ENCODE measurements at regions not wholly inside any gene's neighbourhood (a gene's known extent, or its start where the extent isn't known, plus 50 kb on each side); places are given as distances from the start of the nearest gene placed in this dataset.

DNA sequence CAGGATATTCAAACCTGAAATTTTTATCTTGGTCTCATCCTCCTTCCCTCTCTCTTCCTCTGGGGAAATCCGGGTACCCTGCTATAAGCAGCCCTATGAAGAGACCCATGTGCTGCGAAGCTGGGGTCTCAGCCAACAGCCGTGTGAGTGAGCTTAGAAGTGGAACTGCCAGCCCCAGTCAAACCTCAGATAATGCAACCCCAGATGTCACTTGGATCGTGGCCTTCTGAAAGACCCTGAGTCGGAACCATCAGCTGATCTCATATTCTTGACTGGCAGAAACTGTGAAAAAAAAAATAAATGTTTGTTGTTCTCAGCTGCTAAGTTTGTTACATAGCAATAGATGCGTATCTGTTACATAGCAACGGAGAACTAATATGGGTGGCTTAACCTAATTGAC is 198.1 kb upstream of the NPY2R start:
- no peak for ATAC-seq
- H4K20me1 ChIP-seq (replicated peaks; ENCODE audit: control insufficient read depth, insufficient read depth, low read length) = no peaks in the 10 kb centered on the region
- BruUV-seq (replicated peaks) = no TSS peak
- H3K9me3 ChIP-seq (replicated peaks; ENCODE audit: control insufficient read depth, insufficient read depth, low read depth, low read length) = no peaks in the 10 kb centered on the region; the same call in 1 of the 2 replicates
- intact Hi-C loops (cut with micrococcal nuclease) = no loop called here
- H3K4me2 ChIP-seq (ENCODE audit: insufficient read depth, low read length) = no peak overlapping the region
- H3K9me1 ChIP-seq (ENCODE audit: control insufficient read depth, insufficient read depth, low read length) = no peaks in the 10 kb centered on the region
- H3K4me3 ChIP-seq = no peak overlapping the region
- H3K27ac ChIP-seq (ENCODE audit: extremely low read depth, low read depth, low read length) = no peak overlapping the region
- no peak overlapping the region for H3K9ac ChIP-seq (ENCODE audit: insufficient read depth in 1 of 2, low read depth in 2 of 2, low read length in 2 of 2)
- ChIA-PET POLR2A (no interaction called here), CTCF (ENCODE audit: low intra/inter-chr PET ratio) (no interaction called here)
- H3K79me2 ChIP-seq (ENCODE audit: control insufficient read depth, insufficient read depth, low read length) = no peaks in the 10 kb centered on the region
- WGBS (ENCODE audit: insufficient coverage, low coverage, missing lambda C conversion rate) = 9% methylated on average over 7 of the region's 7 CpGs
- H2AFZ ChIP-seq (ENCODE audit: low read depth, low read length) = no peak overlapping the region
- in situ Hi-C loops (cut with MboI) = no loop called here
- no peaks in the 10 kb centered on the region; a peak in 1 of 5 replicates for H3K4me1 ChIP-seq (replicated peaks in 1 of 2; ENCODE audit: control insufficient read depth in 2 of 2, insufficient read depth in 2 of 2, low read length in 2 of 2)
- FAIRE-seq = no peak
- no peaks in the 10 kb centered on the region for H3K27me3 ChIP-seq (ENCODE audit: control insufficient read depth in 2 of 2, insufficient read depth in 2 of 2, low read length in 2 of 2)
- TF ChIP-seq CHD7 (IDR thresholded peaks at IDR 0.05; ENCODE audit: low read depth, low read length) = no peak
- no peak for TF ChIP-seq THRAP3 (IDR thresholded peaks at IDR 0.05; ENCODE audit: borderline replicate concordance)
- TF ChIP-seq, protein P1, sequence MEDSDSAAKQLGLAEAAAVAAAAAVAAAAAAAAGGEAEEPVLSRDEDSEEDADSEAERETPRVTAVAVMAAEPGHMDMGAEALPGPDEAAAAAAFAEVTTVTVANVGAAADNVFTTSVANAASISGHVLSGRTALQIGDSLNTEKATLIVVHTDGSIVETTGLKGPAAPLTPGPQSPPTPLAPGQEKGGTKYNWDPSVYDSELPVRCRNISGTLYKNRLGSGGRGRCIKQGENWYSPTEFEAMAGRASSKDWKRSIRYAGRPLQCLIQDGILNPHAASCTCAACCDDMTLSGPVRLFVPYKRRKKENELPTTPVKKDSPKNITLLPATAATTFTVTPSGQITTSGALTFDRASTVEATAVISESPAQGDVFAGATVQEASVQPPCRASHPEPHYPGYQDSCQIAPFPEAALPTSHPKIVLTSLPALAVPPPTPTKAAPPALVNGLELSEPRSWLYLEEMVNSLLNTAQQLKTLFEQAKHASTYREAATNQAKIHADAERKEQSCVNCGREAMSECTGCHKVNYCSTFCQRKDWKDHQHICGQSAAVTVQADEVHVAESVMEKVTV (CRISPR knock-in tag; IDR thresholded peaks at IDR 0.05) = no peak
- TF ChIP-seq DACH1 (IDR thresholded peaks at IDR 0.05; ENCODE audit: partially characterized antibody) = no peak
- TF ChIP-seq GATAD2A (IDR thresholded peaks at IDR 0.05) = no peak
- TF ChIP-seq TCF7 (IDR thresholded peaks at IDR 0.05; ENCODE audit: borderline replicate concordance) = no peak
- TF ChIP-seq ZNF589 (CRISPR knock-in tag; IDR thresholded peaks at IDR 0.05; ENCODE audit: low read depth) = no peak
- no peak for TF ChIP-seq YBX1 (IDR thresholded peaks at IDR 0.05)
- no peak for TF ChIP-seq GATAD2B (IDR thresholded peaks at IDR 0.05; ENCODE audit: borderline replicate concordance)
- H3K36me3 ChIP-seq (ENCODE audit: control insufficient read depth, insufficient read depth, low read length) = no peaks in the 10 kb centered on the region
- DNase-seq (ENCODE audit: extremely low read depth in 1 of 4, low spot score in 3 of 4) = no peak

Measured in K562 (cell line).